GM06990 (cell line): ENCODE measurements at regions not wholly inside any gene's neighbourhood (a gene's known extent, or its start where the extent isn't known, plus 50 kb on each side); places are given as distances from the start of the nearest gene placed in this dataset.

Source experiments
- DNase-seq: peaks from one replicate; pipeline ENCODE4 v3.0.0-alpha.2; 2011; ENCODE audit not compliant: insufficient read length; ENCODE audit errors: extremely low read depth
- H3K27me3 ChIP-seq: replicated peaks from 2 replicates; pipeline ENCODE4 v1.6.0; 2011; ENCODE audit warnings: low read length; ENCODE audit not compliant: control insufficient read depth, insufficient read depth
- H3K36me3 ChIP-seq: 2 replicates; pipeline ENCODE4 v1.5.1; 2011; ENCODE audit warnings: low read length; ENCODE audit not compliant: control insufficient read depth, insufficient read depth
- H3K4me3 ChIP-seq: replicated peaks from 2 replicates; pipeline ENCODE4 v1.5.1; 2011; ENCODE audit warnings: low read depth, mild to moderate bottlenecking, control low read depth, low read length
- CTCF ChIP-seq: IDR thresholded peaks from 2 replicates; pipeline ENCODE4 v1.5.1; 2011; ENCODE audit warnings: low read length, control low read depth, mild to moderate bottlenecking, inconsistent platforms; ENCODE audit not compliant: insufficient read depth, poor library complexity, severe bottlenecking

GRCh38 chr5:2592766-2593165, 158.7 kb downstream of the IRX2 start:
- DNase-seq = no peak
- Histone ChIP-seq H3K27me3 (no peaks in the 10 kb centered on the region), H3K36me3 (no peaks in the 10 kb centered on the region), H3K4me3 (no peak overlapping the region)
- no peak for TF ChIP-seq CTCF

- DNase-seq = no peak
- H3K4me3 ChIP-seq = no peak overlapping the region
- no peak for TF ChIP-seq CTCF
- H3K27me3 ChIP-seq = no peaks in the 10 kb centered on the region
- no peaks in the 10 kb centered on the region for H3K36me3 ChIP-seq
Measured at GRCh38 chr5:2591777-2592453, 159.6 kb downstream of the IRX2 start.

- H3K27me3 ChIP-seq = no peaks in the 10 kb centered on the region
- no peaks in the 10 kb centered on the region for H3K36me3 ChIP-seq
- DNase-seq = no peak
- no peak overlapping the region for H3K4me3 ChIP-seq
- TF ChIP-seq CTCF = no peak
Measured at GRCh38 chr5:2588850-2589501, 162.5 kb downstream of the IRX2 start.

GRCh38 chr5:2587189-2588031, 164.1 kb downstream of the IRX2 start:
- TF ChIP-seq CTCF = no peak
- Histone ChIP-seq H3K36me3 (no peaks in the 10 kb centered on the region), H3K4me3 (no peak overlapping the region), H3K27me3 (no peaks in the 10 kb centered on the region)
- no peak for DNase-seq

GRCh38 chr5:2586016-2586715, 165.3 kb downstream of the IRX2 start:
- H3K4me3 ChIP-seq = no peak overlapping the region
- H3K36me3 ChIP-seq = no peaks in the 10 kb centered on the region
- no peak for TF ChIP-seq CTCF
- H3K27me3 ChIP-seq = no peaks in the 10 kb centered on the region
- no peak for DNase-seq
